ENCODE measurements at regions not wholly inside any gene's neighbourhood (a gene's known extent, or its start where the extent isn't known, plus 50 kb on each side); places are given as distances from the start of the nearest gene placed in this dataset.

DNA sequence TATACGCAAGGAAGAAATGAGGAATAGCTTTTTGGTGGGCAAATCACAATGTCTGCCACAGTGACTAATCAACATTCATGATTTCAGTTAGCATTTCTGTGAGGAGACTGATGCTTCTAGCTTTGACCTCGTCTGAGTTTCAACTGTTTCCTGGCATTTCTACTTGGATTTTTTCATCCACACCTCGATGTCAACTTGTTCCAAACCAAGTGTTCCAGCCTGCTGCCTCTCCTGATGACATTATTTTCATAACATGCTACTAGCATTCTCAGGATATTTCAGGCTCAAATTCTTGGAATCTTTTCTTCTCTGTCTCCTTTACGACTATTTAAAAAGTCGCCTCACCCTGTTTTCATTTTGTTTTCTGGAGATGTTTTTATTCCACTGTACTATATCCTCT lies 90.3 kb upstream of the TEX13D start:
- Histone ChIP-seq H3K27me3 (no peaks in the 10 kb centered on the region), H3K27ac (peak overlapping the region in 2 of 4 donors; percentile 20 to 29), H3K4me1 (no peaks in the 10 kb centered on the region), H3K9me3 (no peaks in the 10 kb centered on the region), H3K4me3 (no peak overlapping the region), H3K36me3 (no peaks in the 10 kb centered on the region)
- DNase-seq (ENCODE audit: low spot score in 2 of 2): no peak
- 52 to 62% methylated on average over 5 of the region's 5 CpGs for WGBS, 2 donors
- no peak for TF ChIP-seq EP300 (IDR thresholded peaks at IDR 0.05)

- no peaks in the 10 kb centered on the region for H3K9me3 ChIP-seq
- no peaks in the 10 kb centered on the region for H3K4me1 ChIP-seq
- TF ChIP-seq POLR2A (IDR thresholded peaks at IDR 0.05) (no peak), CTCF (IDR thresholded peaks at IDR 0.05) (no peak), EP300 (IDR thresholded peaks at IDR 0.05) (no peak)
- DNase-seq (ENCODE audit: low spot score in 2 of 2): no peak
- no peaks in the 10 kb centered on the region for H3K27me3 ChIP-seq
- no peak overlapping the region for H3K4me3 ChIP-seq
- 71 to 84% methylated on average over 1 of the region's 1 CpG for WGBS, 2 donors
- H3K36me3 ChIP-seq: no peaks in the 10 kb centered on the region
- no peak overlapping the region for H3K27ac ChIP-seq
These were observed 83.1 kb upstream of the TEX13D start for GRCh38 chrX:124249345-124249744.

- H3K36me3 ChIP-seq: no peaks in the 10 kb centered on the region
- H3K4me3 ChIP-seq: no peak overlapping the region
- no peak for DNase-seq (ENCODE audit: low spot score in 2 of 2)
- H3K27me3 ChIP-seq: no peaks in the 10 kb centered on the region
- no peak overlapping the region for H3K27ac ChIP-seq
- TF ChIP-seq POLR2A (IDR thresholded peaks at IDR 0.05) (no peak), EP300 (IDR thresholded peaks at IDR 0.05) (no peak), CTCF (IDR thresholded peaks at IDR 0.05) (no peak)
- no peaks in the 10 kb centered on the region for H3K4me1 ChIP-seq
- no peaks in the 10 kb centered on the region for H3K9me3 ChIP-seq
These were observed 81.5 kb upstream of the TEX13D start for GRCh38 chrX:124250835-124251437.

- no peak for DNase-seq (ENCODE audit: low spot score in 2 of 2)
- 62 to 69% methylated on average over 1 of the region's 1 CpG for WGBS, 2 donors
- no peak overlapping the region for H3K27ac ChIP-seq
These were observed 77.8 kb upstream of the TEX13D start for GRCh38 chrX:124254611-124255010.

GRCh38 chrX:124256216-124256615 lies 76.2 kb upstream of the TEX13D start:
- WGBS, 2 donors: 58 to 60% methylated on average over 2 of the region's 2 CpGs
- TF ChIP-seq CTCF (IDR thresholded peaks at IDR 0.05) (no peak), EP300 (IDR thresholded peaks at IDR 0.05) (no peak), POLR2A (IDR thresholded peaks at IDR 0.05) (no peak)
- H3K9me3 ChIP-seq: no peaks in the 10 kb centered on the region
- DNase-seq (ENCODE audit: low spot score in 2 of 2): no peak
- H3K27me3 ChIP-seq: no peaks in the 10 kb centered on the region
- no peak overlapping the region for H3K27ac ChIP-seq
- H3K4me1 ChIP-seq: no peaks in the 10 kb centered on the region
- no peaks in the 10 kb centered on the region for H3K36me3 ChIP-seq
- H3K4me3 ChIP-seq: no peak overlapping the region

More at GRCh38 chrX:124254611-124255010, 77.8 kb upstream of the TEX13D start:
- Histone ChIP-seq H3K9me3 (no peaks in the 10 kb centered on the region), H3K27me3 (no peaks in the 10 kb centered on the region), H3K4me3 (no peak overlapping the region), H3K4me1 (no peaks in the 10 kb centered on the region), H3K36me3 (no peaks in the 10 kb centered on the region)
- TF ChIP-seq EP300 (IDR thresholded peaks at IDR 0.05) (no peak), POLR2A (IDR thresholded peaks at IDR 0.05) (no peak)

- no peaks in the 10 kb centered on the region for H3K4me1 ChIP-seq
- no peak overlapping the region for H3K27ac ChIP-seq
- H3K4me3 ChIP-seq: no peak overlapping the region
- no peaks in the 10 kb centered on the region for H3K9me3 ChIP-seq
- DNase-seq (ENCODE audit: low spot score in 2 of 2): no peak
- H3K27me3 ChIP-seq: no peaks in the 10 kb centered on the region
- 74 to 92% methylated on average over 3 of the region's 3 CpGs for WGBS, 2 donors
- H3K36me3 ChIP-seq: no peaks in the 10 kb centered on the region
- TF ChIP-seq EP300 (IDR thresholded peaks at IDR 0.05) (no peak), POLR2A (IDR thresholded peaks at IDR 0.05) (no peak), CTCF (IDR thresholded peaks at IDR 0.05) (no peak)
These were observed 75.7 kb upstream of the TEX13D start for GRCh38 chrX:124256629-124257380.

Measured in tibial nerve (tissue), 4 donors.